WTC11 (cell line): ENCODE measurements at regions not wholly inside any gene's neighbourhood (a gene's known extent, or its start where the extent isn't known, plus 50 kb on each side); places are given as distances from the start of the nearest gene placed in this dataset.

Source experiments
- E2F4 ChIP-seq: sonication (generic); formaldehyde crosslinking; IDR thresholded peaks from 2 replicates; pipeline ENCODE4 v1.8.1; 2022; ENCODE audit warnings: low read depth, mild to moderate bottlenecking, moderate library complexity, missing genetic modification reagents, borderline replicate concordance
- ELF4 ChIP-seq: sonication (generic); formaldehyde crosslinking; IDR thresholded peaks from 2 replicates; pipeline ENCODE4 v1.8.1; 2022; ENCODE audit warnings: low read depth, mild to moderate bottlenecking, moderate library complexity, missing genetic modification reagents
- SOX15 ChIP-seq: fragments of 250-450 bp; sonication (Bioruptor Pico); IDR thresholded peaks from 2 replicates; pipeline ENCODE4 v1.9.0; 2021; ENCODE audit warnings: mild to moderate bottlenecking
- TF ChIP-seq, protein P1 (sequence below): fragments of 200-600 bp; IDR thresholded peaks from 2 replicates; pipeline ENCODE4 v1.8.0; 2022; ENCODE audit warnings: antibody characterized with exemption

DNA sequence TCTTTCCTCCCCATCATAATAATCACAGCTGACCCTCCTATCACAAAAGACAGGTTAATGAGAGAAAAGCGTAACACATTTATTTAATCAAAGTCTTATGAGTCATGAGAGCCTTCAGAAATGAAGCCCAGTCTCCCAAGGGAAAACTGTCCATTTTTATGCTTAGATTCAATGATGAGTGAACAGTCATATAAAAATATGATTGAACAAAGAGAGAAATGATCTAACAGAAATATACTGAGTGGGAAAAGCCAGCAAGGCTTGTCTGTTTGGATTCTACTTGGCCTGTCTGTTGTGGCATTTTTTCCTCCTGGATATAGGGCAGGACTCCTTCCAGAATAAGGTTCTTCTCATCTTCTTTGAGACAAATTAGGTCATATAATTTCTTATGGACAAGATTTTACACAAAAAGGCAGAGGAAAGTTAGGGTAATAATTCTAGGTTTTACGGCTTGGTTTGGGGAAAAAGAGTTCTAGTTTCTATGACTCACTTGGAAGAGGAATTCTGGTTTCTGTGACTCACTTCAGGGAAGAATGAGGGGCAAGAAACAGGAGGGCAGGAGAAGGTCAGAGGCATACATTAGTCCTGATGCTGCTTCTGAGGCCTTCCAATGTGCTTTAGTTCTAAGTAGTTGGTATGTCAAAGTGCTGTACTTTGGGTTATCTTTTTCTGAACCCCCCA is 534.2 kb downstream of the ZIC1 start:
- TF ChIP-seq, protein P1, sequence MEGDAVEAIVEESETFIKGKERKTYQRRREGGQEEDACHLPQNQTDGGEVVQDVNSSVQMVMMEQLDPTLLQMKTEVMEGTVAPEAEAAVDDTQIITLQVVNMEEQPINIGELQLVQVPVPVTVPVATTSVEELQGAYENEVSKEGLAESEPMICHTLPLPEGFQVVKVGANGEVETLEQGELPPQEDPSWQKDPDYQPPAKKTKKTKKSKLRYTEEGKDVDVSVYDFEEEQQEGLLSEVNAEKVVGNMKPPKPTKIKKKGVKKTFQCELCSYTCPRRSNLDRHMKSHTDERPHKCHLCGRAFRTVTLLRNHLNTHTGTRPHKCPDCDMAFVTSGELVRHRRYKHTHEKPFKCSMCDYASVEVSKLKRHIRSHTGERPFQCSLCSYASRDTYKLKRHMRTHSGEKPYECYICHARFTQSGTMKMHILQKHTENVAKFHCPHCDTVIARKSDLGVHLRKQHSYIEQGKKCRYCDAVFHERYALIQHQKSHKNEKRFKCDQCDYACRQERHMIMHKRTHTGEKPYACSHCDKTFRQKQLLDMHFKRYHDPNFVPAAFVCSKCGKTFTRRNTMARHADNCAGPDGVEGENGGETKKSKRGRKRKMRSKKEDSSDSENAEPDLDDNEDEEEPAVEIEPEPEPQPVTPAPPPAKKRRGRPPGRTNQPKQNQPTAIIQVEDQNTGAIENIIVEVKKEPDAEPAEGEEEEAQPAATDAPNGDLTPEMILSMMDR: no peak
- TF ChIP-seq ELF4 (CRISPR knock-in tag) (no peak), E2F4 (CRISPR knock-in tag) (no peak), SOX15 (CRISPR knock-in tag) (no peak)
